OCI-LY1 (cell line): ENCODE measurements at regions not wholly inside any gene's neighbourhood (a gene's known extent, or its start where the extent isn't known, plus 50 kb on each side); places are given as distances from the start of the nearest gene placed in this dataset.

Source experiments
- H2AFZ ChIP-seq: fragments of 200-600 bp; sonication (generic), shearing (Covaris generic); 2 replicates; pipeline ENCODE4 v1.6.0; 2014; ENCODE audit warnings: antibody characterized with exemption, mild to moderate bottlenecking, low read length
- H3F3A ChIP-seq: fragments of 200-600 bp; sonication (generic), shearing (Covaris generic); 2 replicates; pipeline ENCODE4 v1.6.0; 2014; ENCODE audit warnings: mild to moderate bottlenecking, antibody characterized with exemption, low read length, moderate library complexity; ENCODE audit not compliant: insufficient read depth
- H3K27ac ChIP-seq: fragments of 200-600 bp; sonication (generic); 2 replicates; pipeline ENCODE4 v1.5.1; 2014; ENCODE audit warnings: low read length, mixed run types, mild to moderate bottlenecking, low read depth; ENCODE audit not compliant: poor library complexity, severe bottlenecking
- H3K27me3 ChIP-seq: fragments of 200-600 bp; sonication (generic); 2 replicates; pipeline ENCODE4 v1.6.0; 2014; ENCODE audit warnings: antibody characterized with exemption, mild to moderate bottlenecking, low read length, moderate library complexity; ENCODE audit not compliant: insufficient read depth
- H3K36me3 ChIP-seq: fragments of 200-600 bp; sonication (generic); 2 replicates; pipeline ENCODE4 v1.6.1; 2014; ENCODE audit warnings: mild to moderate bottlenecking, antibody characterized with exemption, low read length, moderate library complexity, mixed read lengths; ENCODE audit not compliant: insufficient read depth
- H3K4me1 ChIP-seq: fragments of 200-600 bp; sonication (generic); 2 replicates; pipeline ENCODE4 v1.5.1; 2014; ENCODE audit warnings: mild to moderate bottlenecking, low read length, moderate library complexity; ENCODE audit not compliant: insufficient read depth, severe bottlenecking
- H3K4me2 ChIP-seq: fragments of 200-600 bp; sonication (generic), shearing (Covaris generic); 2 replicates; pipeline ENCODE4 v1.6.1; 2014; ENCODE audit warnings: low read length
- H3K4me3 ChIP-seq: fragments of 200-600 bp; sonication (generic); 2 replicates; pipeline ENCODE4 v1.5.1; 2014; ENCODE audit warnings: low read length, low read depth, mild to moderate bottlenecking, mixed read lengths; ENCODE audit not compliant: poor library complexity, severe bottlenecking
- H3K79me2 ChIP-seq: fragments of 200-600 bp; shearing (Covaris generic); 2 replicates; pipeline ENCODE4 v1.6.1; 2016; ENCODE audit warnings: mixed run types, low read length, mixed read lengths; ENCODE audit not compliant: insufficient read depth
- H3K9ac ChIP-seq: fragments of 200-600 bp; sonication (generic), shearing (Covaris generic); 2 replicates; pipeline ENCODE4 v1.6.1; 2014; ENCODE audit warnings: mild to moderate bottlenecking, low read length, mixed read lengths
- H3K9me2 ChIP-seq: fragments of 200-600 bp; sonication (generic), shearing (Covaris generic); 2 replicates; pipeline ENCODE4 v1.6.1; 2014; ENCODE audit warnings: low read depth, mild to moderate bottlenecking, low read length, mixed read lengths
- H3K9me3 ChIP-seq: fragments of 200-600 bp; shearing (Covaris generic); 2 replicates; pipeline ENCODE4 v1.6.1; 2014; ENCODE audit warnings: low read length, mixed read lengths
- H4K20me1 ChIP-seq: fragments of 200-600 bp; sonication (generic), shearing (Covaris generic); 2 replicates; pipeline ENCODE4 v1.6.0; 2016; ENCODE audit warnings: mild to moderate bottlenecking, low read length; ENCODE audit not compliant: insufficient read depth
- CTCF ChIP-seq: fragments of 200-600 bp; sonication (generic), shearing (Covaris generic); IDR thresholded peaks from 2 replicates; pipeline ENCODE4 v1.5.1; 2017; ENCODE audit warnings: mild to moderate bottlenecking, antibody characterized with exemption, low read length, moderate library complexity, mixed read lengths
- EZH2 ChIP-seq: fragments of 200-600 bp; sonication (generic), shearing (Covaris generic); IDR thresholded peaks from 2 replicates; pipeline ENCODE4 v1.8.0; 2017; ENCODE audit warnings: borderline replicate concordance, mixed run types, mild to moderate bottlenecking, antibody characterized with exemption, low read length, moderate library complexity, mixed read lengths

DNA sequence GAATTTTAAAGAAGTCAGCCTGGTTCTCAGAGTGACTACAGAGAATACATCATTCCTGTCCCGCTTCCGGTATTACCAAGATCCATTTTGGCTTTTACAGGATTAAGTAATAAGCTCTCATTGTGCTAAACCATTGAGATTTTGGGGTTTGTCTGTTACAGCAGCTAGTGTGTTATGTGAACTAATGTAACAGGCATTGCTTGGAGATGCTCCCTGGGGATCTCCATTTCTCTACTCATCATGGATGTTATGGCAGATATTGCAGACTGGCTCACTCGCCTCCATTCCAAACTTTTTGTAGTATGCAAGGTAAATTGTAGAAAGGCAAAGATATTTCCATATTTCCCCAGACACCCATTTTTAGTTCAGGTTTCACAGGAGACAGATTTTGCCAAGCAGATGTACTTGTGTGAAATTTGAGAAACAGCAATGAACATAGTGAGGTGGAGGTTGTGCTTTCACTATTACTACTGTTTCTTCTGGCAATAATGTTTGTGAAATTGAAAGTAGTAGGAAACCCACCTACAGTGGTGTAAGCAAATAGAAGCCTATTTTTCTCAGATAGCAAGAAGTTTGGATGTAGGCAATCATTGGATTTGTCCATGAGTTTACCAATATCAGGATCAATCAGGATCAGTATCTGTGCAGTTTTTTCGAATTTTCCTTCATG, 177.1 kb upstream of the GALNT15 start:
- no peak overlapping the region for H3K4me3 ChIP-seq
- no peak overlapping the region for H3K27ac ChIP-seq
- H3K27me3 ChIP-seq, result no peaks in the 10 kb centered on the region
- H3K9me2 ChIP-seq, result no peaks in the 10 kb centered on the region
- H3K79me2 ChIP-seq, result no peaks in the 10 kb centered on the region
- H3K9me3 ChIP-seq, result no peaks in the 10 kb centered on the region
- no peaks in the 10 kb centered on the region for H3K36me3 ChIP-seq
- no peaks in the 10 kb centered on the region for H3K4me1 ChIP-seq
- H2AFZ ChIP-seq, result no peak overlapping the region
- H3K9ac ChIP-seq, result no peak overlapping the region
- no peak overlapping the region for H3K4me2 ChIP-seq
- H4K20me1 ChIP-seq, result no peaks in the 10 kb centered on the region
- no peak for TF ChIP-seq EZH2
- no peak for TF ChIP-seq CTCF
- H3F3A ChIP-seq, result no peaks in the 10 kb centered on the region

GRCh38 chr3:15998911-15999310, 175.6 kb upstream of the GALNT15 start:
- H3K4me2 ChIP-seq, result no peak overlapping the region
- no peak for TF ChIP-seq EZH2
- TF ChIP-seq CTCF, result no peak
- H3F3A ChIP-seq, result no peaks in the 10 kb centered on the region
- H3K36me3 ChIP-seq, result no peaks in the 10 kb centered on the region
- H3K27me3 ChIP-seq, result no peaks in the 10 kb centered on the region
- H3K9me2 ChIP-seq, result no peaks in the 10 kb centered on the region
- H2AFZ ChIP-seq, result no peak overlapping the region
- no peaks in the 10 kb centered on the region for H3K9me3 ChIP-seq
- no peaks in the 10 kb centered on the region for H4K20me1 ChIP-seq
- H3K27ac ChIP-seq, result no peak overlapping the region
- H3K9ac ChIP-seq, result no peak overlapping the region
- no peaks in the 10 kb centered on the region for H3K4me1 ChIP-seq
- no peaks in the 10 kb centered on the region for H3K79me2 ChIP-seq
- no peak overlapping the region for H3K4me3 ChIP-seq

GRCh38 chr3:16004812-16005211, 169.7 kb upstream of the GALNT15 start:
- TF ChIP-seq CTCF (no peak), EZH2 (no peak)
- Histone ChIP-seq H3K9ac (no peak overlapping the region), H3K9me2 (no peaks in the 10 kb centered on the region)

More at GRCh38 chr3:16004812-16005211, 169.7 kb upstream of the GALNT15 start:
- H3K4me3 ChIP-seq, result no peak overlapping the region
- no peak overlapping the region for H3K27ac ChIP-seq
- H3K27me3 ChIP-seq, result no peaks in the 10 kb centered on the region
- no peaks in the 10 kb centered on the region for H3K79me2 ChIP-seq
- no peaks in the 10 kb centered on the region for H3K36me3 ChIP-seq
- H3K4me1 ChIP-seq, result no peaks in the 10 kb centered on the region
- no peak overlapping the region for H3K4me2 ChIP-seq
- H3K9me3 ChIP-seq, result 0 out of 2 replicates have a peak, but pooled peaks cover 6% of the 10 kb centered on the region
- no peak overlapping the region for H2AFZ ChIP-seq
- no peaks in the 10 kb centered on the region for H4K20me1 ChIP-seq
- no peaks in the 10 kb centered on the region for H3F3A ChIP-seq
